GM12891 (cell line): ENCODE measurements at regions not wholly inside any gene's neighbourhood (a gene's known extent, or its start where the extent isn't known, plus 50 kb on each side); places are given as distances from the start of the nearest gene placed in this dataset.

Source experiments
- DNase-seq: peaks from one replicate; pipeline ENCODE4 v3.0.0; 2011; ENCODE audit warnings: low spot score; ENCODE audit not compliant: insufficient read length
- FAIRE-seq: peaks from 2 replicates; lab custom pipeline; 2011; peaks lifted over from hg19 to GRCh38; lab: Jason Lieb, UNC
- PAX5 ChIP-seq: IDR thresholded peaks from 2 replicates; pipeline ENCODE4 v1.6.1; 2011; ENCODE audit warnings: low read length, moderate library complexity, mild to moderate bottlenecking; ENCODE audit not compliant: insufficient read depth, severe bottlenecking
- POLR2A ChIP-seq: IDR thresholded peaks from 2 replicates; pipeline ENCODE4 v1.6.1; 2011; ENCODE audit warnings: low read depth, low read length, control low read depth
- POLR2AphosphoS5 ChIP-seq: IDR thresholded peaks from 2 replicates; pipeline ENCODE4 v1.6.1; 2011; ENCODE audit warnings: low read depth, low read length, control low read depth
- POU2F2 ChIP-seq: IDR thresholded peaks from 2 replicates; pipeline ENCODE4 v1.6.1; 2011; ENCODE audit warnings: low read depth, mild to moderate bottlenecking, control low read depth, low read length, moderate library complexity
- SPI1 ChIP-seq: IDR thresholded peaks from 2 replicates; pipeline ENCODE4 v1.6.1; 2011; ENCODE audit warnings: low read depth, low read length, control low read depth
- TAF1 ChIP-seq: IDR thresholded peaks from 2 replicates; pipeline ENCODE4 v1.6.1; 2011; ENCODE audit warnings: low read depth, low read length, control low read depth

- FAIRE-seq (no peak), DNase-seq (no peak)
- TF ChIP-seq POU2F2 = no peak
- no peak for TF ChIP-seq SPI1
- TF ChIP-seq POLR2AphosphoS5 = no peak
- no peak for TF ChIP-seq PAX5
- no peak for TF ChIP-seq POLR2A
- no peak for TF ChIP-seq TAF1
Measured at GRCh38 chr3:69569520-69569919, 169.7 kb upstream of the MITF start.

GRCh38 chr3:69568951-69569350, 170.3 kb upstream of the MITF start:
- FAIRE-seq (no peak), DNase-seq (no peak)
- no peak for TF ChIP-seq SPI1
- no peak for TF ChIP-seq POLR2A
- no peak for TF ChIP-seq PAX5
- TF ChIP-seq TAF1 = no peak
- no peak for TF ChIP-seq POU2F2
- TF ChIP-seq POLR2AphosphoS5 = no peak

- DNase-seq (no peak), FAIRE-seq (no peak)
- TF ChIP-seq POLR2AphosphoS5 (no peak), TAF1 (no peak), POLR2A (no peak)
Measured at GRCh38 chr3:69568458-69568857, 170.8 kb upstream of the MITF start.

GRCh38 chr3:69567710-69568052, 171.6 kb upstream of the MITF start:
- FAIRE-seq (no peak), DNase-seq (no peak)
- no peak for TF ChIP-seq TAF1
- no peak for TF ChIP-seq SPI1

GRCh38 chr3:69567023-69567709, 172.1 kb upstream of the MITF start:
- TF ChIP-seq POLR2AphosphoS5 (no peak), POLR2A (no peak), POU2F2 (no peak), TAF1 (no peak), PAX5 (no peak), SPI1 (no peak)
- FAIRE-seq (no peak), DNase-seq (no peak)

- TF ChIP-seq PAX5 (no peak), POLR2AphosphoS5 (no peak), TAF1 (no peak), POU2F2 (no peak), POLR2A (no peak), SPI1 (no peak)
- no peak for FAIRE-seq
- no peak for DNase-seq
Measured at GRCh38 chr3:69566275-69566674, 173.0 kb upstream of the MITF start.

- FAIRE-seq = no peak
- no peak for DNase-seq
- no peak for TF ChIP-seq PAX5
- no peak for TF ChIP-seq POU2F2
- no peak for TF ChIP-seq POLR2AphosphoS5
- TF ChIP-seq POLR2A = no peak
- no peak for TF ChIP-seq SPI1
- TF ChIP-seq TAF1 = no peak
Measured at GRCh38 chr3:69565316-69565715, 173.9 kb upstream of the MITF start.

GRCh38 chr3:69563981-69564380, 175.3 kb upstream of the MITF start:
- TF ChIP-seq PAX5 = no peak
- TF ChIP-seq POLR2AphosphoS5 = no peak
- no peak for TF ChIP-seq POU2F2
- no peak for TF ChIP-seq SPI1
- no peak for TF ChIP-seq TAF1
- TF ChIP-seq POLR2A = no peak
- no peak for FAIRE-seq
- DNase-seq = no peak

- DNase-seq (no peak), FAIRE-seq (no peak)
- TF ChIP-seq PAX5 (no peak), TAF1 (no peak), POU2F2 (no peak), POLR2AphosphoS5 (no peak), POLR2A (no peak), SPI1 (no peak)
Measured at GRCh38 chr3:69563151-69563550, 176.1 kb upstream of the MITF start.

- TF ChIP-seq POU2F2 (no peak), POLR2AphosphoS5 (no peak), POLR2A (no peak), PAX5 (no peak), TAF1 (no peak), SPI1 (no peak)
Measured at GRCh38 chr3:69562020-69562419, 176.1 kb upstream of the FRMD4B start.

More at GRCh38 chr3:69562020-69562419, 176.1 kb upstream of the FRMD4B start:
- DNase-seq (no peak), FAIRE-seq (no peak)
